HCT116 (cell line): ENCODE measurements at regions not wholly inside any gene's neighbourhood (a gene's known extent, or its start where the extent isn't known, plus 50 kb on each side); places are given as distances from the start of the nearest gene placed in this dataset.

Source experiments
- ATAC-seq: fragments of 200-7000 bp; cut with Tn5 transposase; 2 replicates; pipeline ENCODE4 v1.9.1; 2020; ENCODE audit warnings: mild to moderate bottlenecking, moderate library complexity
- BruUV-seq: library from RNA; stranded (reverse); fragments of 400-500 nt; replicated peaks from 2 replicates; lab custom pipeline; 2021; lab: Mats Ljungman, UMichigan
- CTCF ChIA-PET: fragments of 300-600 bp; sonication (Branson Sonifier 250); formaldehyde crosslinking; loops from one replicate; lab custom pipeline; 2021; ENCODE audit warnings: antibody characterized with exemption; lab: Charles Lee
- POLR2A ChIA-PET: fragments of 300-600, 350-600 bp; sonication (Branson Sonifier 250); formaldehyde crosslinking; loops from one replicate; lab custom pipeline; 2021; ENCODE audit warnings: antibody characterized with exemption; lab: Charles Lee
- RAD21 ChIA-PET, 2 experiments: fragments of 300-600 bp; sonication (Branson Sonifier 250); formaldehyde crosslinking; loops; one replicate each; lab custom pipeline; 2023; ENCODE audit warnings: low total read pairs in 2 of 2; ENCODE audit not compliant: uncharacterized antibody in 2 of 2, unreplicated experiment in 2 of 2, low non-redundant PET in 1 of 2; lab: Charles Lee
- DNase-seq: peaks from one replicate; pipeline ENCODE4 v3.0.0-alpha.2; 2010; ENCODE audit warnings: low read depth, low spot score
- H2AFZ ChIP-seq: fragments of 200-600 bp; shearing (Covaris generic), sonication (generic); 2 replicates; pipeline ENCODE4 v1.6.1; 2017; ENCODE audit warnings: low read depth, mixed run types, mixed read lengths, antibody characterized with exemption, low read length; ENCODE audit not compliant: poor library complexity, severe bottlenecking
- H3K27ac ChIP-seq: 2 replicates; pipeline ENCODE4 v1.5.1; 2012; ENCODE audit warnings: low read depth, low read length
- H3K27me3 ChIP-seq: fragments of 200-600 bp; sonication (generic); 2 replicates; pipeline ENCODE4 v1.6.1; 2016; ENCODE audit warnings: mixed run types, low read length, mixed read lengths; ENCODE audit not compliant: insufficient read depth
- H3K36me3 ChIP-seq, 2 experiments: fragments of 200-500 bp in 1 of 2; fragments of 200-600 bp in 1 of 2; sonication (Bioruptor generic) in 1 of 2; sonication (generic) in 1 of 2; 2 replicates each; pipeline versions ENCODE4 v1.5.1 to v1.6.1; 2014 to 2016; ENCODE audit warnings: low read length in 2 of 2, inconsistent platforms in 1 of 2, mixed read lengths in 1 of 2, mixed run types in 1 of 2; ENCODE audit not compliant: insufficient read depth in 2 of 2, control insufficient read depth in 1 of 2
- H3K4me1 ChIP-seq, 2 experiments: fragments of 200-600 bp in 1 of 2; sonication (generic) in 1 of 2; 2 replicates each; pipeline versions ENCODE4 v1.5.1 to v1.6.1; 2012 to 2017; ENCODE audit warnings: low read length in 2 of 2, inconsistent platforms in 1 of 2, mild to moderate bottlenecking in 1 of 2, mixed read lengths in 1 of 2, mixed run types in 1 of 2, moderate library complexity in 1 of 2; ENCODE audit not compliant: insufficient read depth in 2 of 2, control insufficient read depth in 1 of 2
- H3K4me2 ChIP-seq: fragments of 200-600 bp; sonication (generic); 2 replicates; pipeline ENCODE4 v1.6.1; 2017; ENCODE audit warnings: mixed run types, low read length, mixed read lengths
- H3K4me3 ChIP-seq, 2 experiments: fragments of 200-600 bp in 1 of 2; sonication (generic) in 1 of 2; replicated peaks in 1 of 2; 2 replicates each; pipeline ENCODE4 v1.5.1; 2011 to 2016; ENCODE audit warnings: low read length in 2 of 2, control low read depth in 1 of 2, low read depth in 1 of 2, mild to moderate bottlenecking in 1 of 2, mixed read lengths in 1 of 2, mixed run types in 1 of 2
- H3K79me2 ChIP-seq: fragments of 200-600 bp; sonication (generic); 2 replicates; pipeline ENCODE4 v1.6.1; 2017; ENCODE audit warnings: mild to moderate bottlenecking, mixed run types, low read length, moderate library complexity, mixed read lengths; ENCODE audit not compliant: insufficient read depth
- H3K9ac ChIP-seq: fragments of 200-600 bp; sonication (generic); 2 replicates; pipeline ENCODE4 v1.6.1; 2016; ENCODE audit warnings: low read length, mixed read lengths
- H3K9me2 ChIP-seq: fragments of 200-600 bp; sonication (generic), shearing (Covaris generic); 2 replicates; pipeline ENCODE4 v1.6.1; 2017; ENCODE audit warnings: mixed run types, mild to moderate bottlenecking, moderate library complexity; ENCODE audit not compliant: insufficient read depth
- H3K9me3 ChIP-seq, 2 experiments: fragments of 200-500 bp in 1 of 2; fragments of 200-600 bp in 1 of 2; sonication (Bioruptor generic) in 1 of 2; sonication (generic) in 1 of 2; 2 replicates each; pipeline ENCODE4 v1.6.1; 2014 to 2017; ENCODE audit warnings: low read length in 2 of 2, mixed read lengths in 2 of 2, inconsistent platforms in 1 of 2, low read depth in 1 of 2, mild to moderate bottlenecking in 1 of 2, mixed run types in 1 of 2, moderate library complexity in 1 of 2; ENCODE audit not compliant: control insufficient read depth in 1 of 2, insufficient read depth in 1 of 2
- H4K20me1 ChIP-seq: fragments of 200-600 bp; sonication (generic), shearing (Covaris generic); 2 replicates; pipeline ENCODE4 v1.6.1; 2017; ENCODE audit warnings: mixed run types, mild to moderate bottlenecking, moderate library complexity; ENCODE audit not compliant: insufficient read depth
- ATF3 ChIP-seq: IDR thresholded peaks from 2 replicates; pipeline ENCODE4 v1.6.1; 2012
- CBX3 ChIP-seq: IDR thresholded peaks from 2 replicates; pipeline ENCODE4 v1.6.1; 2012; ENCODE audit warnings: low read depth
- CTCF ChIP-seq, 3 experiments: fragments of 200-600 bp in 1 of 3; sonication (generic) in 1 of 3; IDR thresholded peaks in 2 of 3; conservative IDR thresholded peaks in 1 of 3; 2 replicates each; pipeline ENCODE4 v1.5.1; 2012 to 2017; ENCODE audit warnings: low read depth in 2 of 3, low read length in 2 of 3, antibody characterized with exemption in 1 of 3, borderline replicate concordance in 1 of 3, control low read depth in 1 of 3, mild to moderate bottlenecking in 1 of 3, mixed read lengths in 1 of 3, mixed run types in 1 of 3, moderate library complexity in 1 of 3; ENCODE audit not compliant: insufficient read depth in 1 of 3
- EGR1 ChIP-seq: IDR thresholded peaks from 2 replicates; pipeline ENCODE4 v1.6.1; 2012; ENCODE audit warnings: low read depth
- ELF1 ChIP-seq: IDR thresholded peaks from 2 replicates; pipeline ENCODE4 v1.6.1; 2012; ENCODE audit warnings: low read depth, borderline replicate concordance
- EZH2phosphoT487 ChIP-seq: fragments of 200-600 bp; IDR thresholded peaks from 2 replicates; pipeline ENCODE4 v1.6.1; 2018; ENCODE audit warnings: antibody characterized with exemption, borderline replicate concordance
- FOSL1 ChIP-seq: IDR thresholded peaks from 2 replicates; pipeline ENCODE4 v1.6.1; 2012; ENCODE audit warnings: low read depth
- JUND ChIP-seq: IDR thresholded peaks from 2 replicates; pipeline ENCODE4 v1.6.1; 2012
- MAX ChIP-seq: IDR thresholded peaks from 2 replicates; pipeline ENCODE4 v1.6.1; 2012
- POLR2A ChIP-seq: IDR thresholded peaks from 2 replicates; pipeline ENCODE4 v1.7.0; 2011; ENCODE audit warnings: borderline replicate concordance; ENCODE audit not compliant: insufficient read depth, insufficient read length; ENCODE audit errors: extremely low read depth
- POLR2AphosphoS5 ChIP-seq: IDR thresholded peaks from 2 replicates; pipeline ENCODE4 v1.6.1; 2011; ENCODE audit warnings: mild to moderate bottlenecking, low read depth, low read length, moderate library complexity
- RAD21 ChIP-seq: IDR thresholded peaks from 2 replicates; pipeline ENCODE4 v1.6.1; 2012; ENCODE audit warnings: low read depth, mild to moderate bottlenecking
- SIN3A ChIP-seq: IDR thresholded peaks from 2 replicates; pipeline ENCODE4 v1.6.1; 2012; ENCODE audit warnings: low read depth
- SRF ChIP-seq: IDR thresholded peaks from 2 replicates; pipeline ENCODE4 v1.6.1; 2012; ENCODE audit warnings: low read depth
- TCF7L2 ChIP-seq: IDR thresholded peaks from 2 replicates; pipeline ENCODE4 v1.7.0; 2011; ENCODE audit warnings: borderline replicate concordance, inconsistent platforms; ENCODE audit not compliant: insufficient read depth, insufficient read length; ENCODE audit errors: extremely low read depth
- YY1 ChIP-seq: IDR thresholded peaks from 2 replicates; pipeline ENCODE4 v1.6.1; 2011; ENCODE audit warnings: low read length, low read depth, moderate library complexity, mild to moderate bottlenecking; ENCODE audit not compliant: insufficient replicate concordance; ENCODE audit errors: extremely low read depth
- ZFX ChIP-seq: fragments of 450-650 bp; IDR thresholded peaks from 2 replicates; pipeline ENCODE4 v1.6.1; 2017
- ZNF274 ChIP-seq: fragments of 200-500 bp; sonication (Bioruptor generic); IDR thresholded peaks from 2 replicates; pipeline ENCODE4 v1.6.1; 2014; ENCODE audit warnings: mild to moderate bottlenecking, low read depth, low read length, inconsistent platforms
- intact Hi-C: fragments of 100-400 bp; cut with micrococcal nuclease; formaldehyde crosslinking; loops from 2 replicates; pipeline ENCODE4 v1.10.0; 2022

GRCh38 chr7:11951909-11952308 lies 119.9 kb upstream of the THSD7A start:
- Histone ChIP-seq H3K9me2 (peaks cover 3% of the 10 kb centered on the region; the same call in 1 of the 2 replicates), H2AFZ (no peak overlapping the region), H3K4me3 (no peak overlapping the region), H3K4me2 (no peak overlapping the region), H3K79me2 (no peaks in the 10 kb centered on the region), H3K9ac (no peak overlapping the region), H3K36me3 (no peaks in the 10 kb centered on the region), H3K27ac (no peak overlapping the region), H3K27me3 (no peaks in the 10 kb centered on the region), H4K20me1 (no peaks in the 10 kb centered on the region), H3K9me3 (no peaks in the 10 kb centered on the region)
- ATAC-seq, result no peak
- ChIA-PET POLR2A (no interaction called here), RAD21 (no interaction called here), CTCF (no interaction called here)
- no peak for DNase-seq
- BruUV-seq, result no TSS peak
- intact Hi-C loops, result no loop called here
- no peak for TF ChIP-seq CTCF (IDR thresholded peaks at IDR 0.05 in 2 of 3, conservative IDR thresholded peaks at IDR 0.05 in 1 of 3; ENCODE audit: borderline replicate concordance in 1 of 3, insufficient read depth in 1 of 3, low read depth in 2 of 3, low read length in 2 of 3)
- TF ChIP-seq JUND, result no peak
- TF ChIP-seq TCF7L2, result no peak
- TF ChIP-seq EGR1, result no peak
- TF ChIP-seq CBX3, result no peak
- TF ChIP-seq POLR2AphosphoS5, result no peak
- no peak for TF ChIP-seq MAX
- TF ChIP-seq, all 23 proteins: peak for 0
- H3K4me1 ChIP-seq, result no peaks in the 10 kb centered on the region

GRCh38 chr7:11952972-11953371 lies 121.0 kb upstream of the THSD7A start:
- no peak overlapping the region for H2AFZ ChIP-seq
- H3K4me1 ChIP-seq, result no peaks in the 10 kb centered on the region
- ATAC-seq (no peak), DNase-seq (no peak)
- no peak overlapping the region for H3K9ac ChIP-seq
- H3K9me3 ChIP-seq, result no peaks in the 10 kb centered on the region
- no peak overlapping the region for H3K4me3 ChIP-seq
- ChIA-PET CTCF (no interaction called here), POLR2A (no interaction called here), RAD21 (no interaction called here)
- BruUV-seq, result no TSS peak
- no peaks in the 10 kb centered on the region for H3K36me3 ChIP-seq
- H3K79me2 ChIP-seq, result no peaks in the 10 kb centered on the region
- peaks cover 3% of the 10 kb centered on the region; the same call in 1 of the 2 replicates for H3K9me2 ChIP-seq
- H3K4me2 ChIP-seq, result no peak overlapping the region
- no peaks in the 10 kb centered on the region for H3K27me3 ChIP-seq
- intact Hi-C loops, result no loop called here
- H4K20me1 ChIP-seq, result no peaks in the 10 kb centered on the region
- no peak overlapping the region for H3K27ac ChIP-seq
- TF ChIP-seq MAX (no peak), FOSL1 (no peak), CTCF (IDR thresholded peaks at IDR 0.05 in 2 of 3, conservative IDR thresholded peaks at IDR 0.05 in 1 of 3; ENCODE audit: borderline replicate concordance in 1 of 3, insufficient read depth in 1 of 3, low read depth in 2 of 3, low read length in 2 of 3) (no peak), SIN3A (no peak), ELF1 (no peak), POLR2A (no peak), YY1 (no peak), EZH2phosphoT487 (no peak), RAD21 (no peak), POLR2AphosphoS5 (no peak), ATF3 (no peak), SRF (no peak), ZFX (no peak), ZNF274 (no peak)
